Tibial nerve (tissue), 4 donors: ENCODE measurements at regions not wholly inside any gene's neighbourhood (a gene's known extent, or its start where the extent isn't known, plus 50 kb on each side); places are given as distances from the start of the nearest gene placed in this dataset.

Experiments
- DNase-seq, 2 donors: peaks; one replicate each; pipeline ENCODE4 v3.0.0-alpha.2; 2019; ENCODE audit warnings: low spot score in 2 of 2
- H3K27ac ChIP-seq, 4 donors: fragments of 200-600 bp; sonication (generic) in 3 of 4; one replicate each; pipeline ENCODE4 v1.5.1; 2017 to 2019; ENCODE audit warnings: mild to moderate bottlenecking in 1 of 4
- H3K27me3 ChIP-seq, 2 donors: fragments of 200-600 bp; sonication (generic) in 1 of 2; one replicate each; pipeline versions ENCODE4 v1.5.1 to v1.6.0; 2017 to 2019
- H3K36me3 ChIP-seq, 3 donors: fragments of 200-600 bp; sonication (generic); one replicate each; pipeline ENCODE4 v1.5.1; 2018 to 2019
- H3K4me1 ChIP-seq, 4 donors: fragments of 200-600 bp; sonication (generic) in 3 of 4; one replicate each; pipeline ENCODE4 v1.5.1; 2017 to 2019
- H3K4me3 ChIP-seq, 4 donors: fragments of 200-600 bp; sonication (generic) in 3 of 4; one replicate each; pipeline ENCODE4 v1.5.1; 2017 to 2019; ENCODE audit warnings: mild to moderate bottlenecking in 1 of 4, moderate library complexity in 1 of 4
- H3K9me3 ChIP-seq, 4 donors: fragments of 200-600 bp; sonication (generic) in 3 of 4; one replicate each; pipeline ENCODE4 v1.5.1; 2017 to 2019
- CTCF ChIP-seq, 5 experiments: fragments of 200-600 bp in 3 of 5; fragments of 450-650 bp in 2 of 5; sonication (generic) in 3 of 5; IDR thresholded peaks; one replicate each; pipeline ENCODE4 v1.5.1; 2016 to 2019; ENCODE audit warnings: antibody characterized with exemption in 5 of 5, mild to moderate bottlenecking in 3 of 5, moderate library complexity in 2 of 5
- EP300 ChIP-seq, 2 donors: sonication (generic); formaldehyde crosslinking; IDR thresholded peaks; one replicate each; pipeline ENCODE4 v1.6.1; 2017; ENCODE audit warnings: antibody characterized with exemption in 2 of 2, mild to moderate bottlenecking in 1 of 2
- POLR2A ChIP-seq, 2 donors: fragments of 450-650 bp; IDR thresholded peaks; one replicate each; pipeline ENCODE4 v1.6.1; 2017; ENCODE audit warnings: antibody characterized with exemption in 2 of 2, mild to moderate bottlenecking in 2 of 2, moderate library complexity in 2 of 2
- WGBS, 2 donors: methylation state at CpG; one replicate each; pipeline ENCODE4 v1.1.5; 2018; 5-methylcytosine and 5-hydroxymethylcytosine counted together

GRCh38 chrX:128781506-128781905 lies 729.3 kb upstream of the ACTRT1 start:
- no peaks in the 10 kb centered on the region for H3K27me3 ChIP-seq
- TF ChIP-seq EP300 (IDR thresholded peaks at IDR 0.05) (no peak), POLR2A (IDR thresholded peaks at IDR 0.05) (no peak), CTCF (IDR thresholded peaks at IDR 0.05) (no peak)
- DNase-seq = no peak
- H3K4me1 ChIP-seq = no peaks in the 10 kb centered on the region
- peaks cover 0 to 8% (median 0%) of the 10 kb centered on the region in 4 donors for H3K9me3 ChIP-seq
- WGBS, 2 donors = 50% methylated on average over 1 of the region's 1 CpG; no CpG with 5 or more reads in 1 of the 2 donors
- no peaks in the 10 kb centered on the region for H3K36me3 ChIP-seq
- no peak overlapping the region for H3K4me3 ChIP-seq
- no peak overlapping the region for H3K27ac ChIP-seq

- H3K27me3 ChIP-seq = no peaks in the 10 kb centered on the region
- H3K36me3 ChIP-seq = no peaks in the 10 kb centered on the region
- no peak overlapping the region for H3K4me3 ChIP-seq
- WGBS, 2 donors = 73% methylated on average over 5 of the region's 5 CpGs; no CpG with 5 or more reads in 1 of the 2 donors
- no peak overlapping the region for H3K27ac ChIP-seq
- H3K9me3 ChIP-seq = peaks cover 0 to 8% (median 0%) of the 10 kb centered on the region in 4 donors
- DNase-seq = no peak
- H3K4me1 ChIP-seq = no peaks in the 10 kb centered on the region
- TF ChIP-seq CTCF (IDR thresholded peaks at IDR 0.05) (no peak), POLR2A (IDR thresholded peaks at IDR 0.05) (no peak), EP300 (IDR thresholded peaks at IDR 0.05) (no peak)
Observed at GRCh38 chrX:128780934-128781333, 728.7 kb upstream of the ACTRT1 start.

GRCh38 chrX:128769495-128769894 lies 717.3 kb upstream of the ACTRT1 start:
- H3K4me1 ChIP-seq = no peaks in the 10 kb centered on the region
- no peak overlapping the region for H3K4me3 ChIP-seq
- H3K9me3 ChIP-seq = no peaks in the 10 kb centered on the region
- H3K27me3 ChIP-seq = no peaks in the 10 kb centered on the region
- no peak for TF ChIP-seq POLR2A (IDR thresholded peaks at IDR 0.05)
- no peak for TF ChIP-seq CTCF (IDR thresholded peaks at IDR 0.05)
- TF ChIP-seq EP300 (IDR thresholded peaks at IDR 0.05) = no peak
- no peak for DNase-seq
- H3K36me3 ChIP-seq = no peaks in the 10 kb centered on the region
- 55 to 59% methylated on average over 2 of the region's 2 CpGs for WGBS, 2 donors
- H3K27ac ChIP-seq = no peak overlapping the region

GRCh38 chrX:128759745-128760144 lies 707.5 kb upstream of the ACTRT1 start:
- Histone ChIP-seq H3K27ac (no peak overlapping the region), H3K4me1 (no peaks in the 10 kb centered on the region), H3K27me3 (no peaks in the 10 kb centered on the region), H3K9me3 (no peaks in the 10 kb centered on the region), H3K36me3 (no peaks in the 10 kb centered on the region), H3K4me3 (no peak overlapping the region)
- WGBS, 2 donors = 71 to 89% methylated on average over 3 of the region's 3 CpGs
- no peak for DNase-seq
- TF ChIP-seq EP300 (IDR thresholded peaks at IDR 0.05) = no peak
- no peak for TF ChIP-seq CTCF (IDR thresholded peaks at IDR 0.05)
- no peak for TF ChIP-seq POLR2A (IDR thresholded peaks at IDR 0.05)

- H3K27ac ChIP-seq = no peak overlapping the region
- H3K4me1 ChIP-seq = no peaks in the 10 kb centered on the region
- DNase-seq = no peak
- H3K9me3 ChIP-seq = no peaks in the 10 kb centered on the region
- TF ChIP-seq POLR2A (IDR thresholded peaks at IDR 0.05) (no peak), EP300 (IDR thresholded peaks at IDR 0.05) (no peak), CTCF (IDR thresholded peaks at IDR 0.05) (no peak)
- 80 to 91% methylated on average over 1 of the region's 1 CpG for WGBS, 2 donors
- H3K4me3 ChIP-seq = no peak overlapping the region
- no peaks in the 10 kb centered on the region for H3K36me3 ChIP-seq
- H3K27me3 ChIP-seq = no peaks in the 10 kb centered on the region
Observed at GRCh38 chrX:128759177-128759576, 707.0 kb upstream of the ACTRT1 start.
